Left lobe of liver (tissue), 2 donors: ENCODE measurements at regions not wholly inside any gene's neighbourhood (a gene's known extent, or its start where the extent isn't known, plus 50 kb on each side); places are given as distances from the start of the nearest gene placed in this dataset.
A peak's percentile ranks its signal among the peaks of the same experiment; 100 is the strongest.

Source experiments
- ATAC-seq: fragments of 200-7000 bp; cut with Tn5 transposase; one replicate; pipeline ENCODE4 v1.9.1; 2020; ENCODE audit warnings: mild to moderate bottlenecking, moderate library complexity
- DNase-seq: peaks from one replicate; pipeline ENCODE4 v3.0.0-alpha.2; 2020; ENCODE audit warnings: low spot score
- donor health status: DM: no; HTN: no; CAD: no; lungs with moderate emphysema.
- donor health status: DM: no; HTN: yes; CAD: no.

DNA sequence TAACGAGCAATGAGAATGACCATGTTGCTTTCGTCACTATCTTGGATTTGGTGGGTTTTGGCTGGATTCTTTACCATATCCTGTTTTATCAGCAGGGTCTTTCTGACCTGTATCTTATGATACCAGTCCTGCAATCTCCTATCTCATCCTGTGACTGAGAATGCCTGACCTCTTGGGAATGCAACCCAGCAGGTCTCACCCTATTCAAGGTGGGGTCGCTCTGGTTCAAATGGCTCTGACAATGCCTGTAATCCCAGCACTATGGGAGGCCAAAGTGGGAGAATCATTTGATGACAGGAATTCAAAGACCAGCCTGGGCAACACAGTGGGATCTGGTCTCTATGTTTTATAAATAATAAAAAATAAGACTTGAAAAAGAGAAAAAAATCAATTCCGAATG lies 173.5 kb downstream of the ACTR3 start:
- ATAC-seq = no peak
- no peak for DNase-seq

DNA sequence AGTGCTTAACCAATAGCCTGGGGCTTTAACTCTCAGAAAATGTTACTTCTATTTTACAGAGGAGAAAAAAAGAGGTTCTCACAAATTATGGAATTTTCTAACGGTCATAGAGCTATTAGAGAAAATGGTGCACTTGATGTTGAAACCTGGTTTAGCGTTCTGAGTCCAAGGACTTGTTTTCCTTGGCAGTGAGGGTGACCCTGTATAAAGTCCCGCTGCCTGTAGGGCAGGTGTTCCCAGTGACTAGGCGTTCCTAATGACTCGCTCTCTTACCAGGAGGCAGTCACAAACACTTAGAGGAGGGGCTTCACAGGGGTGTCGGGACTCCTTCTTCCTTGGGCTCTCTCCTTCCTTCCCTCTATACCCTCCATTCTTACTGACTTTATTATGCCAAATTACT lies 175.8 kb downstream of the ACTR3 start:
- DNase-seq (peak; percentile 65), ATAC-seq (peak; percentile 99)

DNA sequence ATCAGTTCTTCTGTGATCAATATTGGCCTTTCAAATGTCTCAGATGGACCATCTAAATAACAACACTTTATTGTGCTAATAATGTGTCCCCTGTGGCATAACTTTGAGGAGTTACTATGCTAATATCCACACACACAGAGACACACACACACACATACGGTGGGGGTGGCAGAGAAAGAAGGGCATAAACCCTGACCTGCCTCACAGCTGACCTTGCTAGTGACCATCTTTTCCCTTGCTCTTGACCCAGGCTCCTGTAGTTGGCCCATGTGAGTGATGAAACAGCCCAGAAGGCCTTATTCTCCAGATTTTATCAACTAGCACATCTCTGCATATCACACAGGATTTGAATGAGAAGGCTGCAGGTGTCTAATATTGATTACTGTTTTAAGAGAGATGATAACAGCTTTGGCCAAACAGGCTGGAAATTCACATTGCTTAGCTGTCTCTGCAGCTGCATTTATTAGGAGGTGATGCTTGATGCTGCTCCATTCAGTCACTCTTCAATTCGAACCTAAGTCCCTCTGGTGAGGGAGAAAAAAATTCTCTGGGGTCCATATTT lies 176.4 kb downstream of the ACTR3 start:
- ATAC-seq (peak; percentile 30), DNase-seq (no peak)

DNA sequence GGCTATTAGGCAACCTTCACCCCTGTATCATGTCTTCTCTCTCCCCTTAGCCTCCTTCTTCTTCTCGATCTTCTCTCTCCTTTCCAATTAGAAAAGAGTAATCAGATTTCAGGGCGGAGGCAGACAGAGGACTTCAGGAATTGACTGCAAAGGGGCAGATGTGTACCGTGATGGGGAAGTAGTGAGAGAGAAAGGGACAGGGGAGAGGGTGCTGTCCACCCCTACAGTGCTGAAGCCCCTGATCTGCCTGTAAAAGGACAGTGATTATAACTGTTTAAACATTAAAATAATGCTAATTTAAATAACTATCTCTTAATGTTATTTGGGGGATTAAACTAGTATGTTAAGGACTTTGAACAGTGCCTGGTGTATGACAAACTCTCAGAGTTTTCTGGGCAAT lies 178.5 kb downstream of the ACTR3 start:
- ATAC-seq (peak; percentile 33), DNase-seq (no peak)

DNA sequence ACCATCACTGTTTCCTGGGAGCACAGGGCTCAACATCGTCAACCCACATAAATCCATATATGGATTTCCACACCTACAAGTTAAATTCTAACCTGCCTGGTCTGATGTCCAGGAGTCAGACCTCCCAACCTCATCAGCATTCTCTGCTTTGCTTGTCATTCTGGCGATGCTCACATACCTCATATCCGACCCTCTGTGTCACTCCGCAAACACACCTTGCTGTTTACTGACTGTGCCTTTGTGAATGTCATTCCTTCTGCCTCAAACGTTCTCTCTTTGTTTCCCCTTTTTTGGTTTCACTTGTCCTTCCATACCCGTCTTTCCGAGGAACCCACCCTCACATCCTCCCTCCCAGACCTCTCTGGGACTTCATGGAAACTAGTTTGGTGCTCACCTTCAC lies 187.1 kb downstream of the ACTR3 start:
- DNase-seq (no peak), ATAC-seq (no peak)

DNA sequence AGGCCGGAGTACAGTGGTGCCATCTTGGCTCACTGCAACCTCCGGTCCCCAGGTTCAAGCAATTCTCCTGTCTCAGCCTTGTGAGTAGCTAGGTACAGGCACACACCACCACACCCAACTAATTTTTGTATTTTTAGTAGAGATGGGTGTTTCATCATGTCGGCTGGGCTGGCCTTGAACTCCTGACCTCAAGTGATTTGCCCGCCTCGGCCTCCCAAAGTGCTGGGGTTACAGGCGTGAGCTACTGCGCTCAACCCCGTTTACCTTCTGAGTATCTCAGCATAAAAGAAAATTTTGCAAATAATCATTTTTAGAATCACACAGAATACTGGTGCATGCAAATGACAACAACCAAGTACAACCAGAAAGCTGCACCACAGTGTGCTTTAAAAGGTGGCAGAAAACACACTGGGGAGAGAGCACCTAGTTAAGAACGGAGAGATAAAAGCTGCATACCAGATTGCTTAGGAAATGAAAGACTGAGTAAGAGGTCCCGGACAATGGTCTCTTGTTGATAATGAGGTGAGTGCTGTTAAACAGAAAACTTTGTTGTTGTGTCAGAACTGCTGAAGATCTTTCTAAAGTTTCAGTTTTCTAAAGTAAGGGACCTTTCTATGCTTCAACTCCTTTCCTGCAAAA lies 189.6 kb downstream of the ACTR3 start:
- DNase-seq (no peak), ATAC-seq (no peak)

DNA sequence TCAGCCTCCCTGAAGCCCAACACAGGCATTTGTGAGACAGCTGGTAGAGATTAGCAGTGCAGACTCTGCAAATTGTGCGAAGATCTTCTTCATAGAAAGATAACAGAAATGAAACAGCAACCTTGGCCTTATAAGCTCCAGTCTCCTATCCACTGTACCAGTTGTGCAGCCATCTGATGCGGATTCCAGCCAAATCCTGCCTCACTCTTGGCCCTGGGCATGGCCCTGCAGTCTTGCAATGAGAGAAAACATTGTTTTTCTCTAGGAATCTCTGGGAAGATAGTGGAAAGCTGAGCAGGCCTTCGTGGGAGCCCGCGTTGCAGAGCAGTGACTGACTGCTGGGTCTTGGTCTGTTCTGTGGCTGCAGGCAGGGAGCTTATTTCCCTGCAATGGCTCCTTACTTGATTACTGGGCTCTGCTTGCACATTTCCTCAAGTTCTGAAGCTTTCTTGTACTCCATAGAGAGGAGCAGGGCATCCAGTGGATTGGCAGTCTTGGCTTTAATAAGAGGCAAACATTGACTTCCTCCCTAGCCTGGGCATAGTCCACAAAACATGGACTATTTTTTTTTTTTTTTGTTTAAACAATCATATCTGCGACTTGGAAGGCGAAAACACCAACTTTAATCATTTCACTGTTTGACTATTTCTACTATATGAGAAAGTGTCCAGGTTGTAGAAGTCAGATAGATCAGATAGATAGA lies 193.0 kb downstream of the ACTR3 start:
- ATAC-seq (peak; percentile 58), DNase-seq (no peak)

DNA sequence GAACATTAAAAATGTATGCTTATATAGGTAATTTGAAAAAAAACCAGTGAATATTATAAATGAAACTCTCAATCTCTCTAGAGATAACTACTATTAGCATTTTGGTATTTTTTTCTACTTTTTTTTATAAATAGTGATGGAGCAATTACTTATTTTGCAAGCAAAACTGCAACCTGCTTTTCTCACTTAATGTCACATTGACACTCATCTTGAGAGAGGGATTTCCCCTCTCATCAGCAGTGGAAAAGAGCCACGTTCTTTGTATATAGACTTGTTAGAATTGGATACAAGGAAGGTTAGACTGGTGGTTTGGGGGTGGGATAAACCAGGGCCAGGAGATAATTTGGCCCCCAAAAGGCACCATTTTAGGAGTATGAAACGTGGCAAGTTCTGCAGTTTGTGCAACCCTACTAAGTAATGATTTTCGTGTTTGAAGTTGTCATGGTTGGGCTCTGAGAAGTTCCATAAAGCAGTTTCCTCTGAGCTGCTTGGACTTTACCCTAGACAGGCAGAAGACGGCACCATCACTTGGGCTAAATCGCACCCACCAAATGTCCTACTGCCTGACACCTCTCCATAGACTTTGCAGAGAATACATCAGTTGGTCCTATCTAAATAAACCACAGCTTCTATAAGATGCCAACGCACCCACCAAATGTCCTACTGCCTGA lies 194.0 kb downstream of the ACTR3 start:
- ATAC-seq (no peak), DNase-seq (no peak)

DNA sequence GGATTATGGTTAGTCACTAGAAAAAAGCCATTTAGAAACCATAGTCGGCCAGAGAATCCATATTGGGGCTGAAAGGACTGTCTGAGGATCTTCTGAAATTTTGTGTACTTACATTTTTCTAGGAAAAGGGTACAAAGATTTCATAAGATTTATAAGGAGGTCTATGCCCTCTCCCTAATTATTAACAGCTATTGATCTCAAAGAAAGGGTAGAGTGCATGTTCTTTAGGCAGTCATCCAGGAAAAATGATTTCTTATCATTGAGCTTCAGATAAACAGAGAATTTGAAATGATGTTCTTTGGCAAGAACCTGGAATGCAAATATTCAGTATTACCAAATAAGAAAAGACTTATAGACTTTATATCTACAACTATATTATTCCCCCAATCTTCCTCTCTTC lies 195.3 kb downstream of the ACTR3 start:
- DNase-seq (no peak), ATAC-seq (peak; percentile 45)

DNA sequence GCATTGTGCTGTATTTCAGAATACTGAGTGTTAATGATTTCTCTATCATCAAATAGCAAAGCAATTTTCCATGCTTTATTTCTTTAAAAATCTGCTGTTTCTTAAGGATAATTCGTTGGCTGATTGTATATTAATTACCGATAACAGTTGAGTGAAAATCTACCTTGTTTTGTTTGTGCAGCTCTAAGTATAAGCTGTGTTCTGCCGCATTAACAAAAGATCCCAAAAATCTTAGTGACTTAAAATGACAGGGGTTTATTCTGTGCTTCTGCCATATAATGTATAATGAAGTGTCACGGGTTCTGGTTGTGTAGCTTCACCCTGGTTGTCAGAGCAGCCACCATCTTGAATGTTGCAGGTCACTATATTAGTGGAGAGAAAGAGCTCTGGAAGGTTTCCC lies 196.1 kb downstream of the ACTR3 start:
- ATAC-seq (no peak), DNase-seq (no peak)

DNA sequence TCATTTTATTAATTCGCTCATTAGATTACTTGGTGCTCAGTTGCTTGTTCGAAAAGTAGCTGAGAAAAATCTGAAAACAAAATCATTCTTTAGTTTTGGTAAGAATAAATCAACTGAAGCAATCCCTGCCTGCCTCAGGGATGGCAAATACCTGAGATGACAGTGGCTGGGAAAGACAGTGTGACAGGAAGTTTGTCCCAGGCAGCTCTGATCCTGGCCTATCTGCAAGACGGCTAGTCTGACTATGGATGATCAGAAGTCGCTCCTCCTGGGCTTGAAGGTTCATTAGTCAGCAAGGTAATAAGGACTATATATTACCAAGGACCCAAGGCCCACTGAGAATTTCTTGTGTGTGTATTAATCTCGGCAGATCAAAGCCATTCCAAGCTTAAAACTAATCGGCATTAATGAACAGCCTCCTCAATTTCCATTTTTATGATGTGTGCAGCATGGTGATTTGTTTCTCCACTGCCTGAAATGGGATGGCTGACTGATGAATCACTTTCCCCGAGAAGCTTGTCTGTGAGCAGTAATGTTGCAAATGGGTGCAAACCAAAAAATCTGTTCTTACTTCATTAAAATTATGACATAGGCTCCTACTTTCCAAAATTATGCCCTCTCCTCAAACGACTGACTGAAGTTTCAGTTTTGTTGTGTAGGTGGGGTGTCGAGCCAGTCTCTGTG lies 199.9 kb downstream of the ACTR3 start:
- DNase-seq (no peak), ATAC-seq (no peak)

DNA sequence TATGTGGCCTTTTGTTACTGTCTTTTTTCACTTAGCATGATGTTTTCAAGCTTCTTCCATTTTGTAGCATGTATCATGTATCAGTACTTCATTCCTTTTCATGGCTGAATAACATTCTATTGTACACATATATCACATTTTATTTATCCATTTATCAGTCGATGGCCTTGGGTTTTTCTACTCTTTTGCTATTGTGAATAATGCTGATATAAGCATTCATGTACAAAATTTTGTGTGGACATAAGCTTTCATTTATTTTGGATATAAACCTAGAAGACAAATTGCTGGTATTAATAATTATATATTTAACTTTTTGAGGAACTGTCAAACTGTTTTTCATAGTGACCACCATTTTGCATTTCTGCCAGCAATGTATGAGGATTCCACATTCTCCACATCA lies 201.1 kb downstream of the ACTR3 start:
- DNase-seq (no peak), ATAC-seq (no peak)

DNA sequence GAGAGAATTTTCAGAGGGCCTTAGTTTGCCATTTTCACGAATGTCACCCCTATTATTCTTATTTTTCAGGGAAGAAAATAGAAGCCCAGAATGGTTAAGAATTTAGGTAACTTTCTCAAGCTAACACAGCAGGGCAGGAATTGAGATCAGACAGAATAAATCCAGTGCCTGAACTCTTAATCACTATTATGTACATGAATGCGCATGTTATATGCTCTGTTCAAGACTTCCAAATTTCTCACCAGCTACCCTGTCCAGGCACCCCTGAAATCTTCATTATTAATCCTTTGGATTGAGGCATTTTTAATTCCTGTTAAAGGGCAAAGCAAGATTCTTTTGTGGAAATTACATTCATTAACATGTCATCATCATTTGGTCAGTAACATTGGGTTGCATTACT lies 218.4 kb downstream of the ACTR3 start:
- no peak for DNase-seq
- no peak for ATAC-seq

DNA sequence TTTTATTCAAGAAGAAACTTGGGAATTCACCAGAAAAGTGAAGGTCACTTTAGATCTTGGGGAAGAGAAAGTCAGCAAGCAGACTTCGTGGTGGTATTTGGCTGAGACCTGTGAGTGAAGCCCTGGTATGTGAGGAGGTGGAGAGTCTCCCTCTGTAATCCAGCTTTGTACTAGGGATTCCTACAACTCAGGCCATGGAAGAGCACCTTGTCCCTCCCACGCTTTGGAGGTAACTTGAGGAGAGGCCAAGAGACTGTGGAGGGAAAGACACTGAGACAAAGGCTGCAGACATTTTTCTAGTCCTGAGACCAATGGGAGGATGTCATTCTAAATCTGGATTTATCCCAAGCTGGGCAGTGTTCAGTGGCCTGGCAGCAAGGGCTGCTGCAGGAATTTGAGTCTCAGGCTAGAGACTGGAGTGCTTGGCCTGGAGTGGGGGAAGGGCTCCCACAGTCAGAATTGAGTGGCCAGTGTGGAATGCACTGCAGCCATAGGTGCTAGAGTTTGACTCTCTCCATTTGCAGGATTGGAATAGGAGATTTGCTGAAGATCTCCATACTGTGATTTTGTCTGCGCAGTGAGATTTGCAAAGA lies 219.0 kb downstream of the ACTR3 start:
- DNase-seq (no peak), ATAC-seq (no peak)

DNA sequence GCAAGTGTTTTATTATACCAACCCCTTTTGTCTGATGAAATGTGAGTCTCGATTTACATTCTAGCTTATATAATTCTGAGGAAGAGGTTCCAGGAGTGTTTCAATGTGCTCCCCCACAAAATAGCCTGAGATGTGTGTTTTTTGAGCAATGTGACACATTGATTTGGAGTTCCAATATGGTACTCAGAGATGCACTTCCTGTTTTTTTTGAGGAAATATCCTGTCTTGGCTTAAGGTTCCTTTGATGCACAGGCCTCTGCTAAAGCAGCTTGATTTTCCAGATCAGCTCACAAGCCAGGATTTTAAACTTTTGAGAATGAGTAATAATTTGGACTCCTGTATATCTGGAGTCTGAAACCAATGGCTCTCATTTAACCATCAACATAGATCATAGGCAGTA lies 221.4 kb downstream of the ACTR3 start:
- ATAC-seq = no peak
- DNase-seq = no peak

DNA sequence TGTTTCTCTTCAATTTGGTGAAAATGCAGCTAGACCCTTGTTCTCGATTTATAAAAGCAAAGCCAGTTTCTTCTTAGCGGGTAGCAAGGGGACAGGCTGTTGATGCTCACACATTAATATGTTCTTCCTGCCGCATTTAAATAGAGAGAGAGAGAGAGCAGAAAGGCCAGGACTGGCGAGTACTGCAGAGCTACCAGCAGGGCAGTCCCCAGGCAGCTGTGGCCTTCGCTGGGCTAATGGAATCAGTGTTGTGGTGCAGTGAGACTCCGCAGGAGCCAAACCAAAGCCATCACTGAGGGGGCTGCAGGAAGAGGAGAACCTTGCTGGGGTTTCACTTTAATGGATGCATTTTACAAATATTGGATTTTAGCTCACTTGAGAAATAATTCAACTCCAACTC lies 223.6 kb downstream of the ACTR3 start:
- DNase-seq = no peak
- ATAC-seq = no peak

DNA sequence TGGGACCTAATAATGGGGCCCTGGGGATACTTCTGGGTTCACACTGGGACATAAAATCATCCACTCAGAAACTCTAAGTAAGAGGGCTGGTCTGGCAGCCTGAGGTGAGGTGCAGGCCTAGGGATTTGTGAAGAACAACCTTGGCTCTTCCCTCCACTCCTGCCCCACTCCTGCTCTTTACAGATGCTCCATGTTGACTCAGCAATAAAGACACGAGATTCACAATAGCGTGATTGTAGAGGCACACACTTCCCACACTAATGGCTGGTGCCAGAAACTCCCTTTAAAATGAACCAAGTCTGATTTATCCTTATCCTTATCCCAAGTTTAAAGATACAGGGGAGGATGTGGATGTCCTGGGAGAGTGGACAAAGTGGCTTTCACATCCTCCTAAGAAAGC lies 228.2 kb downstream of the ACTR3 start:
- ATAC-seq = no peak
- DNase-seq = no peak

DNA sequence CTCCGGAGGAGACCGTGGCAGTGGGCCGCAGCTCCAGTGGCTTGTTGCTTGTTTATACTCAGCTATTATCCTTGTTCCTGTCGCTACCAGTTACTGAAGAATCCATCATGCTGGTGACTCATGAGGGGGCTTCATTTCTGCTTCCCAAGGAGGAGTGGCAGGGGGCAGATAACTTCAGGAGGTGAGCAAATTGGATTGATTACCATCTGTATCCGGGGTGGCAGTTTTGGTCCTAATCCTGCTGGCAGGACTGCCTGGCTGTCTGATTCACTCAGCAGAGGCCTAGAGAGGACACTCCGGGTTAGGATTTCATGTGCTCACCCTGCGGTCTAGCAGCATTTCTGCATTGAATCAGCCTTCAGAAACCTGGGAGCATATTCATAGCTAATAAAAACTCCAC lies 230.0 kb downstream of the ACTR3 start:
- ATAC-seq = no peak
- no peak for DNase-seq

DNA sequence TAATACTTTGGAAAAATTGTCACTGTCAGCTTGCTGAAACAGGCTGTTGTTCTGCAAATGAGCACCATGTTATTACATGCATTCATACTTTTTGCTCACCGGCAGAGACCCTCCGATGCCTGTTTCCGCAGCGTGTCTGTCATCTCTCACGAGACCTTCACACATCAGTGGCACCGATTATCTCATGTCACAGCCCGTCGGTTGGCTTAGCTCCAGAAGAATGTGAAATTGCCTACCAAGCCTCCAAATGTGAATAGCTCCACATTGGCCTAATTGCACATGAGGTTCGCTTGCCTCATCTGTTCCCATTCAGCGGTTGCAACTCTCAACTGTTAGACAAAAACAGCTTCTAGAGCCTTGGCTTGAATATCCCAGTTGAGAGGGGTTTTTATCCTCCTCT lies 233.0 kb downstream of the ACTR3 start:
- no peak for ATAC-seq

DNA sequence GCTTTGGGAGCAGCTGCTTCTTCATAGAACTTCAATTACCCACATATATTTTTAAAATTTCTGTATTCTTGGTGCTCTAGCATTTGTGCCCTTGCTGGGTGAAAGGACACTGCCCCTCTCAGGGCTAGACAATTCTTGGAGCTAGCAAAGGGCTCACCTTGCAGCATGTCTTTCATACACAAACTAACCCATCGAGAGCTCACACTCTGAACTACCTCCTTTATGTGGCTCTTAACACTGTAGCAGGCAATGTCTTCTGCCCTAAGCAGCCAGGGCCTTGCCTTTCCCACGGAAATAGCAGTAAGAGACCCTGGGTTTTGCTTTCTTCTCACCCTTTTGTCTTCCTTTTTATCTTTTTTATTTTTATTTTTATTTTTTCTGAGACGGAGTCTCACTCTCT lies 234.0 kb downstream of the ACTR3 start:
- DNase-seq (no peak), ATAC-seq (no peak)

More for the DNA sequence above, 233.0 kb downstream of the ACTR3 start:
- DNase-seq = no peak

DNA sequence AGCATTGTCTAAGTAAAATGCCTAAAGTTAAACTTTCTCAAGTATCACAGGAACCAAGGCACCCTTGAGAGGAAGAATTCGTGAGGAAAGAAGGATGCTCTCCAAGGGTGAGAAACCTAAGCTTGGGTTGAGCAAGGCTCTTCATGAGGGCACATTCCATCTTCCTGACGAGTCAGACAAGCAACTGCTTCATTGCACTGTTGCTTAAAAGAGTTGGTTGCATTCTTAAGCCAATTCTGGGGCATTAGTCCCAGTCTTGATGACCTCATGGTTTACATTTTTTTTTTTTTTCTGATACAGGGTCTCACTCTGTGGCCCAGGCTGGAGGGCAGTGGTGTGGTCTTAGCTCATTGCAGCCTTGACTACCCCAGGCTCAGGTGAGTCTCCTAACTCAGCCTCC lies 237.5 kb downstream of the ACTR3 start:
- ATAC-seq (no peak), DNase-seq (no peak)
